ENCODE measurements at regions not wholly inside any gene's neighbourhood (a gene's known extent, or its start where the extent isn't known, plus 50 kb on each side); places are given as distances from the start of the nearest gene placed in this dataset.

DNA sequence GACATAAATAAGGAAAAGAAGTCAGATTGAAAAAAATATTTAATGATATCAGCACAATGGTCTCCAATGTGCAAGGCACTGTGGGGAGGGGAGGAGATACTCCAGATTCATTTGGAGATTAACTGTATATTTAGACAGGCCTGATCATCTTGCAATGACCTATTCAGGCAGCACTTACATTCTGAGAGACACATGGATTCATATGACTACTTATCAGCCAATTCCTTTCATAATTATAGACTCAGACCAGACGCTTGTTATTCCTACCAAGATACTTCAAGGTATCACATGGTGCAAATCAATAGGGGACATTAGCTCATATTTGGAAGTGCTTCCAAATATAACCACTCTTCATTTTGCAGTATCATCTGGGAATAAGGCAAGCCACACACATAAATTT lies 153.5 kb upstream of the TARS1 start:
- H3K27ac ChIP-seq, result no peak overlapping the region
- no peaks in the 10 kb centered on the region for H3K4me1 ChIP-seq
- DNase-seq, result no peak
- no peak overlapping the region for H3K4me3 ChIP-seq
- no peak for TF ChIP-seq POLR2A (IDR thresholded peaks at IDR 0.05)
- TF ChIP-seq, protein P1, sequence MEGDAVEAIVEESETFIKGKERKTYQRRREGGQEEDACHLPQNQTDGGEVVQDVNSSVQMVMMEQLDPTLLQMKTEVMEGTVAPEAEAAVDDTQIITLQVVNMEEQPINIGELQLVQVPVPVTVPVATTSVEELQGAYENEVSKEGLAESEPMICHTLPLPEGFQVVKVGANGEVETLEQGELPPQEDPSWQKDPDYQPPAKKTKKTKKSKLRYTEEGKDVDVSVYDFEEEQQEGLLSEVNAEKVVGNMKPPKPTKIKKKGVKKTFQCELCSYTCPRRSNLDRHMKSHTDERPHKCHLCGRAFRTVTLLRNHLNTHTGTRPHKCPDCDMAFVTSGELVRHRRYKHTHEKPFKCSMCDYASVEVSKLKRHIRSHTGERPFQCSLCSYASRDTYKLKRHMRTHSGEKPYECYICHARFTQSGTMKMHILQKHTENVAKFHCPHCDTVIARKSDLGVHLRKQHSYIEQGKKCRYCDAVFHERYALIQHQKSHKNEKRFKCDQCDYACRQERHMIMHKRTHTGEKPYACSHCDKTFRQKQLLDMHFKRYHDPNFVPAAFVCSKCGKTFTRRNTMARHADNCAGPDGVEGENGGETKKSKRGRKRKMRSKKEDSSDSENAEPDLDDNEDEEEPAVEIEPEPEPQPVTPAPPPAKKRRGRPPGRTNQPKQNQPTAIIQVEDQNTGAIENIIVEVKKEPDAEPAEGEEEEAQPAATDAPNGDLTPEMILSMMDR (IDR thresholded peaks at IDR 0.05), result no peak
- intact Hi-C loops (cut with DNase I; ENCODE audit: low total_unique reads), result no loop called here
- no peaks in the 10 kb centered on the region for H3K36me3 ChIP-seq
- no peaks in the 10 kb centered on the region for H3K27me3 ChIP-seq
- no peaks in the 10 kb centered on the region for H3K9me3 ChIP-seq

DNA sequence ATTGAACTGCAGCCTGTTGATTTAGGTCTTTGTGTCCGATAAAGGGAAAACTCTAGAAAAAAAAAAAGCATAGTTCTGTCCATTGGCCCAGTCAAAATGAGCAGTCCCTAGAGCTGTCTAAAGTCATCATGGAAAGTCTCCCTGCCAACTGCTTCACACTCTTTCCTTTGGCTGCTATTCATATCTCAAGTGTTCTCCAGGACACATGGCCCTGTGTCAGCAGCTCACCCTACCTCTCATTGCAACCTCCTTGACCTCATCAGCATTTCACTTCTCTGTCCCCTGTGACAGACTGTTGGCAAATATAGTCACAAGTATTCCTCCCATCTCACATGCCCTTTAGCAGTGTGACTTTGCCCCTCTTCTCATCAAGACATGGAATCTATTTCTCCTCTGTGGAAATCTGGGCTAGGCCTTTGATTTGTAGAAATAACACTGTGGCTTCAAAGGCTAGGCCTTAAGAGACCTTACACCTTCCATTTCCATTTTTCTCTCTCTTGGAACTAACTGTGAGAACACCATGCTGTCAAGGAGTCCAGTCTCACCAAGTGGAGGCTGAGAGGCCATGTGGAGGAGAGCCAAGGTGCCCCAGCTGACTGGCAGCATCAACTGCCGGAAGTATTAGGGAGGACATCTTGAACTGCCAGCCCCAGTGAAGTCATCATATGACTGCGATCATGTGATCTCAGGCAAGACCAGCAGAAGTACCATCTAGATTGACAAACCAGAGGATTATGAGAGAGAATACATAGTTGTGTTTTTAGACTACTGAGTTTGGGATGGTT lies 149.4 kb upstream of the TARS1 start:
- H3K27ac ChIP-seq, result no peak overlapping the region
- intact Hi-C loops (cut with DNase I; ENCODE audit: low total_unique reads), result no loop called here

DNA sequence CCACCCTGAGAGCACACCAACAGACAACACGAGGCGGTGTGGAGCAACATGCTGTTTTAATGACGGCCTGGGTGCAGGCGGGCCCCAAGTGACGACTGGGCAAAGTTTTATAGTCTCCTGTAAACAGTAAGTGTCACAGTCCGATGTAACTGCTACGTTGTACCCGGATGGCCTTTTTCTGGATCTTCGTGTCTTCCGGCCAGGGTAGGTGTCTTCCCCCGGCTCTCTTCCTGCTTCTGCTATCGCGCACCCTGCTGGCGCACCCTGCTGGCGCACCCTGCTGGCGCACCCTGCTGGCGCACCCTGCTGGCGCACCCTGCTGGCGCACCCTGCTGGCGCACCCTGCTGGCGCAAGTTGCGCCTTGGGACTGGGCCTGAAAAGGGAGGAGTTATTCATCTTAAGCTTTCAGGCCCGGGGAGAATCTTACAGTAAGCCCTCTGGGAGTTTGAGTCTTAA lies 143.0 kb upstream of the TARS1 start:
- no peaks in the 10 kb centered on the region for H3K27me3 ChIP-seq
- H3K36me3 ChIP-seq, result no peaks in the 10 kb centered on the region
- no peaks in the 10 kb centered on the region for H3K9me3 ChIP-seq
- DNase-seq, result no peak
- no peak overlapping the region for H3K27ac ChIP-seq
- peaks cover 0 to 10% of the 10 kb centered on the region in 2 donors for H3K4me1 ChIP-seq
- no peak overlapping the region for H3K4me3 ChIP-seq
- TF ChIP-seq POLR2A (IDR thresholded peaks at IDR 0.05), result no peak
- TF ChIP-seq, protein P1 (IDR thresholded peaks at IDR 0.05), result no peak
- intact Hi-C loops (cut with DNase I; ENCODE audit: low total_unique reads), result no loop called here

More for the DNA sequence above, 149.4 kb upstream of the TARS1 start:
- no peaks in the 10 kb centered on the region for H3K27me3 ChIP-seq
- H3K4me3 ChIP-seq, result no peak overlapping the region
- no peak for DNase-seq
- TF ChIP-seq POLR2A (IDR thresholded peaks at IDR 0.05), result no peak
- TF ChIP-seq, protein P1 (IDR thresholded peaks at IDR 0.05), result no peak
- no peaks in the 10 kb centered on the region for H3K4me1 ChIP-seq
- no peaks in the 10 kb centered on the region for H3K9me3 ChIP-seq
- no peaks in the 10 kb centered on the region for H3K36me3 ChIP-seq

DNA sequence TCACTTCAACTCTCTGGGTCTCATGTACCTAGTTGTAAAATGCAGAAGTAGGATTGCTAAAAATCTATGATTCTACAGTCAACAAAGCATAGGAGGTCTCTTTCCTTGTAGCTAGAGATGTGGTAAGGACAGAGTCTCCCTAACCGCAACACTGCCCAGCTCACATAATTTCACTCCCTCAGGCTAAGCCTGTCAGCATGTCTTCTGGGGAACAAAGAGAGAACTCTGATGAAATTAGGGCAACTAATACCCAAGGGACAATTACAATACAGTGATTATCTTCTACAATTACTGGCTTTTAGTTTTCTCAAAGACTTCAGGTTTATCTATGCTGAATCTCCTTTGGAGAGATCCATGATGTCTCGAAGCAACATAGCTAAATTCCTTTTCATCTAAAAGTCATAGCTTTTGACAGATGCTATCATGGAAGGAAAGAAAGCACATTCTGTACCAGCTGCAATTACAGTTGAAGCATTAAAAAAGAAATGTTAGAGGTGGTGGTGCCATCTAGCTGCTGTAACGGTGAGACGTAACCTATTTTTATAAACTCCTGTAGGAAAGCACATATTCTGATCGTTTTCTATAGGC lies 141.1 kb upstream of the TARS1 start:
- no peaks in the 10 kb centered on the region for H3K9me3 ChIP-seq
- TF ChIP-seq POLR2A (IDR thresholded peaks at IDR 0.05), result no peak
- TF ChIP-seq, protein P1 (IDR thresholded peaks at IDR 0.05), result peak; percentile 38 to 54 (median 49)
- no peak overlapping the region for H3K4me3 ChIP-seq
- intact Hi-C loops (cut with DNase I; ENCODE audit: low total_unique reads), result no loop called here
- no peak for DNase-seq
- H3K36me3 ChIP-seq, result no peaks in the 10 kb centered on the region
- H3K27me3 ChIP-seq, result no peaks in the 10 kb centered on the region
- peak overlapping the region; percentile 14 to 47 for H3K27ac ChIP-seq
- H3K4me1 ChIP-seq, result peaks cover 0 to 10% of the 10 kb centered on the region in 2 donors

DNA sequence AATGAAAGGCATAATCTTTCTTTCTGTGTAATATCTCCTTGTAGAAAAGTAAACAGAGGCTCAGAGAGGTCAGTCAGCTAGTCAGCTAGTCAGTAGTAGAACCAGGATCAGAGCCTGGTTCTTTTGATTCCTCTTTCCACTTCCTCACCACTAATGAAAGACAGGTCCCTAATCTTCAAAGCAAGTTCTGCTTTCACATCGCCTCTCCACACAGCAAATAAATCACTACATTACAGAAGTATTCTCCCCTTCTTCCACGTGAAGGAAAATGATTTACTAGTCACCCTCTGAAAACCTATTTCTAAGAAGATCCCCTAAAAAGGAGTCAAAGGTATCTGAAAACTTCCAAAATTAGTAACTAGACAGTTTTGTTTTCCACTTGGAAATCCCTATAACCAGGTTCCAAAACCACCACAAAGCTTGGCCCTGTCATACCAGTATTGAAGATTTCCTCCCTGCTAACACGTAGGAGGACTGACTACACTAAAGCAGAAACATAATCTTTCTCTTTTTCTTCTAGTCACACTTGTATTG lies 140.5 kb upstream of the TARS1 start:
- TF ChIP-seq, protein P1 (IDR thresholded peaks at IDR 0.05), result no peak
- no peak for TF ChIP-seq POLR2A (IDR thresholded peaks at IDR 0.05)
- intact Hi-C loops (cut with DNase I; ENCODE audit: low total_unique reads), result no loop called here

More for the DNA sequence above, 140.5 kb upstream of the TARS1 start:
- no peaks in the 10 kb centered on the region for H3K36me3 ChIP-seq
- peaks cover 0 to 10% of the 10 kb centered on the region in 2 donors for H3K4me1 ChIP-seq
- no peaks in the 10 kb centered on the region for H3K9me3 ChIP-seq
- no peak overlapping the region for H3K4me3 ChIP-seq
- H3K27me3 ChIP-seq, result no peaks in the 10 kb centered on the region
- peak overlapping the region; percentile 14 to 47 for H3K27ac ChIP-seq
- DNase-seq, result no peak

All from uterus (tissue), 3 donors.